Thyroid gland (tissue), 4 donors: ENCODE measurements at regions not wholly inside any gene's neighbourhood (a gene's known extent, or its start where the extent isn't known, plus 50 kb on each side); places are given as distances from the start of the nearest gene placed in this dataset.

Source experiments
- DNase-seq, 2 donors: peaks; one replicate each; pipeline ENCODE4 v3.0.0-alpha.2; 2019
- H3K27ac ChIP-seq, 3 donors: fragments of 200-600 bp; sonication (generic); 1 replicate in 2 of 3; 2 replicates in 1 of 3; pipeline ENCODE4 v1.5.1; 2016 to 2019; ENCODE audit warnings: mild to moderate bottlenecking in 1 of 3, moderate library complexity in 1 of 3
- H3K27me3 ChIP-seq: fragments of 200-600 bp; sonication (generic); one replicate; pipeline ENCODE4 v1.5.1; 2019
- H3K36me3 ChIP-seq, 2 donors: fragments of 200-600 bp; sonication (generic); one replicate each; pipeline ENCODE4 v1.5.1; 2016 to 2019
- H3K4me1 ChIP-seq, 2 donors: fragments of 200-600 bp; sonication (generic); one replicate each; pipeline ENCODE4 v1.5.1; 2017 to 2019
- H3K4me3 ChIP-seq, 3 donors: fragments of 200-600 bp; sonication (generic); replicated peaks in 1 of 3; 1 replicate in 2 of 3; 2 replicates in 1 of 3; pipeline ENCODE4 v1.5.1; 2016; ENCODE audit warnings: mild to moderate bottlenecking in 1 of 3
- H3K9me3 ChIP-seq: fragments of 200-600 bp; sonication (generic); one replicate; pipeline ENCODE4 v1.5.1; 2017
- CTCF ChIP-seq, 6 experiments: fragments of 200-600 bp in 3 of 6; fragments of 450-650 bp in 3 of 6; sonication (generic) in 3 of 6; IDR thresholded peaks; one replicate each; pipeline ENCODE4 v1.5.1; 2016 to 2019; ENCODE audit warnings: antibody characterized with exemption in 6 of 6, mild to moderate bottlenecking in 2 of 6, inconsistent platforms in 1 of 6, moderate library complexity in 1 of 6
- POLR2A ChIP-seq, 2 donors: fragments of 450-650 bp; IDR thresholded peaks; one replicate each; pipeline ENCODE4 v1.6.1; 2017; ENCODE audit warnings: antibody characterized with exemption in 2 of 2, mild to moderate bottlenecking in 2 of 2, moderate library complexity in 1 of 2
- WGBS, 2 donors: methylation state at CpG; one replicate each; pipeline ENCODE4 v1.1.5; 2017; 5-methylcytosine and 5-hydroxymethylcytosine counted together
- intact Hi-C: fragments of 100-400 bp; cut with DNase I; formaldehyde crosslinking; loops from one replicate; pipeline ENCODE4 v1.15.1; 2023

- no peak for DNase-seq
- H3K4me1 ChIP-seq: peaks cover 0 to 3% of the 10 kb centered on the region in 2 donors
- H3K4me3 ChIP-seq: no peak overlapping the region
- no peak for TF ChIP-seq CTCF (IDR thresholded peaks at IDR 0.05)
- no peak for TF ChIP-seq POLR2A (IDR thresholded peaks at IDR 0.05)
- H3K27me3 ChIP-seq: no peaks in the 10 kb centered on the region
- 72 to 79% methylated on average over 7 of the region's 7 CpGs for WGBS, 2 donors
- H3K9me3 ChIP-seq: no peaks in the 10 kb centered on the region
- intact Hi-C loops: no loop called here
- H3K27ac ChIP-seq: no peak overlapping the region
- H3K36me3 ChIP-seq: no peaks in the 10 kb centered on the region
Measured at GRCh38 chr20:50252701-50253100, 62.1 kb downstream of the CEBPB start.

GRCh38 chr20:50253101-50253500 is 62.5 kb downstream of the CEBPB start:
- Histone ChIP-seq H3K27ac (no peak overlapping the region), H3K4me3 (no peak overlapping the region), H3K4me1 (peaks cover 0 to 3% of the 10 kb centered on the region in 2 donors), H3K27me3 (no peaks in the 10 kb centered on the region), H3K9me3 (no peaks in the 10 kb centered on the region), H3K36me3 (no peaks in the 10 kb centered on the region)
- 94 to 96% methylated on average over 10 of the region's 10 CpGs for WGBS, 2 donors
- intact Hi-C loops: no loop called here
- TF ChIP-seq CTCF (IDR thresholded peaks at IDR 0.05) (no peak), POLR2A (IDR thresholded peaks at IDR 0.05) (no peak)
- DNase-seq: no peak

- Histone ChIP-seq H3K27me3 (no peaks in the 10 kb centered on the region), H3K9me3 (no peaks in the 10 kb centered on the region), H3K36me3 (no peaks in the 10 kb centered on the region), H3K4me1 (peaks cover 0 to 6% of the 10 kb centered on the region in 2 donors), H3K27ac (no peak overlapping the region), H3K4me3 (no peak overlapping the region)
- DNase-seq: no peak
- intact Hi-C loops: no loop called here
- TF ChIP-seq POLR2A (IDR thresholded peaks at IDR 0.05) (no peak), CTCF (IDR thresholded peaks at IDR 0.05) (no peak)
- WGBS, 2 donors: 78 to 88% methylated on average over 11 of the region's 11 CpGs
Measured at GRCh38 chr20:50254466-50255079, 63.9 kb downstream of the CEBPB start.

- DNase-seq: no peak
- WGBS, 2 donors: 67 to 74% methylated on average over 6 of the region's 6 CpGs
- intact Hi-C loops: no loop called here
- Histone ChIP-seq H3K4me3 (no peak overlapping the region), H3K27ac (no peak overlapping the region), H3K4me1 (peaks cover 0 to 15% of the 10 kb centered on the region in 2 donors), H3K27me3 (no peaks in the 10 kb centered on the region), H3K9me3 (no peaks in the 10 kb centered on the region), H3K36me3 (no peaks in the 10 kb centered on the region)
- no peak for TF ChIP-seq CTCF (IDR thresholded peaks at IDR 0.05)
- no peak for TF ChIP-seq POLR2A (IDR thresholded peaks at IDR 0.05)
Measured at GRCh38 chr20:50256577-50256976, 65.9 kb downstream of the CEBPB start.

- Histone ChIP-seq H3K36me3 (no peaks in the 10 kb centered on the region), H3K27ac (no peak overlapping the region), H3K4me3 (no peak overlapping the region), H3K4me1 (peaks cover 0 to 15% of the 10 kb centered on the region in 2 donors), H3K27me3 (no peaks in the 10 kb centered on the region), H3K9me3 (no peaks in the 10 kb centered on the region)
- 93 to 99% methylated on average over 8 of the region's 8 CpGs for WGBS, 2 donors
- intact Hi-C loops: no loop called here
- no peak for DNase-seq
- no peak for TF ChIP-seq POLR2A (IDR thresholded peaks at IDR 0.05)
- TF ChIP-seq CTCF (IDR thresholded peaks at IDR 0.05): no peak
Measured at GRCh38 chr20:50257860-50258259, 67.2 kb downstream of the CEBPB start.
